ENCODE measurements at regions not wholly inside any gene's neighbourhood (a gene's known extent, or its start where the extent isn't known, plus 50 kb on each side); places are given as distances from the start of the nearest gene placed in this dataset.

DNA sequence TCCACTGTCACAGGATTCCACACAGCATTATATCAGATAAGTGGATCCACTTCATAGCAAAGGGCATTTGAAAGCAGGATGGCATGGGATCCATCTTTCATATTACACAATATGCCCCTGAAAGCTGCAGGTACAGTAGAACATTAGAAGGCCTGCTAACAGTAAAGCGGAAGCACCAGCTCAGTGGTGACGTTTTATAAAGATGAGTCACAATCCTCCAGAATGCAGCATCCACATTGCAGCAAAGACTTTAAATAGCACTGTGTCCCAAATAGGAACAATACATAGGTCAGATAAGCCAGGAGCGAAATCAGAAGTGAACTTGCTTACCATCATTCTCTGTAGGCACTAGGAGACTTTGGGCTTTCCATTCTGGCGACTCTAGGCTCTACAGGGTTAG lies 609.5 kb upstream of the FAT1 start:
- ChIA-PET CTCF (no interaction called here), POLR2A (ENCODE audit: unreplicated experiment) (no interaction called here)
- H3K9ac ChIP-seq (ENCODE audit: low read depth, low read length), result no peak overlapping the region
- intact Hi-C loops (cut with micrococcal nuclease), result no loop called here
- no peak overlapping the region for H2AK9ac ChIP-seq (replicated peaks; ENCODE audit: low read depth, low read length, poor library complexity)
- H3K9me1 ChIP-seq (ENCODE audit: insufficient read depth, low read length), result no peaks in the 10 kb centered on the region
- no peaks in the 10 kb centered on the region for H3K36me3 ChIP-seq (ENCODE audit: control insufficient read depth, insufficient read depth, low read length)
- H2AFZ ChIP-seq (replicated peaks; ENCODE audit: low read length, poor library complexity), result no peak overlapping the region
- BruUV-seq (replicated peaks), result no TSS peak
- H3K4ac ChIP-seq (ENCODE audit: low read depth, low read length), result no peak overlapping the region
- no peak overlapping the region for H3K4me2 ChIP-seq (ENCODE audit: low read depth, low read length)
- H3K4me1 ChIP-seq (ENCODE audit: control insufficient read depth, insufficient read depth, low read length), result no peaks in the 10 kb centered on the region
- H2BK20ac ChIP-seq (ENCODE audit: low read depth, low read length), result no peak overlapping the region
- no peak overlapping the region for H2BK120ac ChIP-seq (ENCODE audit: low read depth, low read length)
- WGBS, 2 experiments (ENCODE audit: extremely low coverage in 2 of 2, insufficient read length in 1 of 2), result 100% methylated on average over 1 of the region's 4 CpGs; no CpG with 5 or more reads in 1 of the 2 experiments
- no peak overlapping the region for H3K27ac ChIP-seq (ENCODE audit: insufficient read depth, low read length)
- no peak overlapping the region for H3K23ac ChIP-seq (ENCODE audit: low read depth, low read length)
- no peak overlapping the region for H3K56ac ChIP-seq (ENCODE audit: extremely low read depth, insufficient read depth, low read length)
- dilution Hi-C loops (cut with HindIII; ENCODE audit: low sequenced_read_pairs, unreplicated experiment), result no loop called here
- no peaks in the 10 kb centered on the region for H3K9me3 ChIP-seq (ENCODE audit: control insufficient read depth, insufficient read depth, low read length)
- H2BK15ac ChIP-seq (ENCODE audit: low read depth, low read length), result no peak overlapping the region
- no peak for TF ChIP-seq MAZ (IDR thresholded peaks at IDR 0.05; ENCODE audit: borderline replicate concordance, low read depth, low read length)
- TF ChIP-seq MXI1 (IDR thresholded peaks at IDR 0.05; ENCODE audit: borderline replicate concordance, low read depth, low read length), result no peak
- TF ChIP-seq CEBPB (IDR thresholded peaks at IDR 0.05; ENCODE audit: low read depth, low read length), result no peak
- no peak for TF ChIP-seq RCOR1 (IDR thresholded peaks at IDR 0.05; ENCODE audit: insufficient replicate concordance, low read length)
- TF ChIP-seq, protein P1, sequence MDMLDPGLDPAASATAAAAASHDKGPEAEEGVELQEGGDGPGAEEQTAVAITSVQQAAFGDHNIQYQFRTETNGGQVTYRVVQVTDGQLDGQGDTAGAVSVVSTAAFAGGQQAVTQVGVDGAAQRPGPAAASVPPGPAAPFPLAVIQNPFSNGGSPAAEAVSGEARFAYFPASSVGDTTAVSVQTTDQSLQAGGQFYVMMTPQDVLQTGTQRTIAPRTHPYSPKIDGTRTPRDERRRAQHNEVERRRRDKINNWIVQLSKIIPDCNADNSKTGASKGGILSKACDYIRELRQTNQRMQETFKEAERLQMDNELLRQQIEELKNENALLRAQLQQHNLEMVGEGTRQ (IDR thresholded peaks at IDR 0.05; ENCODE audit: low read depth, low read length), result no peak
- no peaks in the 10 kb centered on the region for H4K20me1 ChIP-seq (ENCODE audit: insufficient read depth, low read length)
- H2BK5ac ChIP-seq (ENCODE audit: low read depth, low read length, poor library complexity, severe bottlenecking), result no peak overlapping the region
- H3K4me3 ChIP-seq (ENCODE audit: insufficient read depth, low read depth, low read length), result no peak overlapping the region
- H3K18ac ChIP-seq (ENCODE audit: low read depth, low read length), result no peak overlapping the region; the same call in 1 of the 2 replicates
- H2AK5ac ChIP-seq (ENCODE audit: low read depth, low read length), result no peak overlapping the region
- no peaks in the 10 kb centered on the region for H3K79me1 ChIP-seq (ENCODE audit: low read depth in 1 of 2, low read length in 2 of 2)
- H4K91ac ChIP-seq (ENCODE audit: insufficient read depth, low read depth, low read length), result no peak overlapping the region
- H3K14ac ChIP-seq (replicated peaks; ENCODE audit: low read depth, low read length), result no peak overlapping the region
- DNase-seq (peak; percentile 22), ATAC-seq (ENCODE audit: low read depth) (no peak)
- in situ Hi-C loops (cut with MboI; ENCODE audit: low sequenced_read_pairs), result no loop called here
- no peaks in the 10 kb centered on the region for H3K27me3 ChIP-seq (ENCODE audit: control insufficient read depth, insufficient read depth, low read length)
- H4K5ac ChIP-seq (ENCODE audit: low read depth, low read length), result no peak overlapping the region
- H4K8ac ChIP-seq (ENCODE audit: low read depth in 2 of 2, low read length in 2 of 2), result no peak overlapping the region
